ENCODE measurements at regions not wholly inside any gene's neighbourhood (a gene's known extent, or its start where the extent isn't known, plus 50 kb on each side); places are given as distances from the start of the nearest gene placed in this dataset.

- TF ChIP-seq EZH2 (IDR thresholded peaks at IDR 0.05; ENCODE audit: low read length, unreplicated experiment) (no peak), CTCF (conservative IDR thresholded peaks at IDR 0.05; ENCODE audit: low read depth, low read length) (no peak)
These were observed 149.5 kb downstream of the OR13H1 start for GRCh38 chrX:131693359-131693758.
